Loucy (cell line): ENCODE measurements at regions not wholly inside any gene's neighbourhood (a gene's known extent, or its start where the extent isn't known, plus 50 kb on each side); places are given as distances from the start of the nearest gene placed in this dataset.

Source experiments
- EZH2phosphoT487 ChIP-seq: fragments of 200-600 bp; IDR thresholded peaks from 2 replicates; pipeline ENCODE4 v1.6.1; 2018; ENCODE audit warnings: antibody characterized with exemption, mild to moderate bottlenecking, moderate library complexity, borderline replicate concordance
- TF ChIP-seq, protein P1 (sequence below): fragments of 200-600 bp; sonication (generic); conservative IDR thresholded peaks from 2 replicates; pipeline ENCODE4 v1.5.1; 2014; ENCODE audit warnings: mild to moderate bottlenecking, antibody characterized with exemption, low read length

DNA sequence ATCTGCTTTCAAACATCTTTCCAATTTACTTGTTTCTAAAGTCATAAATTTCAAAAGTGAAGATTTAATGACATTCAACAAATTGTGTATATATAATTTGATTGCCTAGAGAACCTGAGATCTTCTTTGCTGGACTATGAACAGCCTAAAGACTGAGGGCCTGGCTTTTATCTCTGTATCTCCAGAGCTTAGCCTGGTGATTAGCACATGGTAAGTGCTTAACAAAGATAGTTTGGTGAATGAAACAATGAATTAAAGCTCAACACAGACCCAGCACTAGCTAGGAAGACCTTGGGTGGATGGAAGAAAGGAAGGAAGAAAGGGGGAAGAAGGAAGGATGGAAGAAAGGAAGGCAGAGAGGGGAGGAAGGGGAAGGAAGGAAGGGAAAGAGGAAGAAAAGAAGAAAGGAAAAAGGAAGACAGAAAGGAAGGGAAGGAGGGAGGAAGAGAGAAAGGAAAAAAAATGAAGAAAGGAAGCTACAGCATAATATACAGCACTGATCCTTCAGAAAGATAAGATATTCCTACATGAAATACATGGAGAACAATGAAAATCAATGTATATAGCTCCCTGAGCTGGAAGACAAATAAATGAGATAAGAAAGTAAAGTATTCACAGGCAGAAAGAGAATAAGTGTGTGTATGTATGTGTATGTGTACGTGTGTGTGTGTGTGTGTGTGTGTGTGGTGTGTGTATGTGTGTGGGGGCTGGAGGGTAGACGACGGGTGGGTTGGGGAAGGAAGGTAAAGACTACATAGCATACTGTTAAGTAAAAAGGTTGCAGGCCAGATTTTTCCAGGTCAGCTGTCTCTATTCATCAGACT lies 318.2 kb downstream of the TNS1 start:
- TF ChIP-seq, protein P1, sequence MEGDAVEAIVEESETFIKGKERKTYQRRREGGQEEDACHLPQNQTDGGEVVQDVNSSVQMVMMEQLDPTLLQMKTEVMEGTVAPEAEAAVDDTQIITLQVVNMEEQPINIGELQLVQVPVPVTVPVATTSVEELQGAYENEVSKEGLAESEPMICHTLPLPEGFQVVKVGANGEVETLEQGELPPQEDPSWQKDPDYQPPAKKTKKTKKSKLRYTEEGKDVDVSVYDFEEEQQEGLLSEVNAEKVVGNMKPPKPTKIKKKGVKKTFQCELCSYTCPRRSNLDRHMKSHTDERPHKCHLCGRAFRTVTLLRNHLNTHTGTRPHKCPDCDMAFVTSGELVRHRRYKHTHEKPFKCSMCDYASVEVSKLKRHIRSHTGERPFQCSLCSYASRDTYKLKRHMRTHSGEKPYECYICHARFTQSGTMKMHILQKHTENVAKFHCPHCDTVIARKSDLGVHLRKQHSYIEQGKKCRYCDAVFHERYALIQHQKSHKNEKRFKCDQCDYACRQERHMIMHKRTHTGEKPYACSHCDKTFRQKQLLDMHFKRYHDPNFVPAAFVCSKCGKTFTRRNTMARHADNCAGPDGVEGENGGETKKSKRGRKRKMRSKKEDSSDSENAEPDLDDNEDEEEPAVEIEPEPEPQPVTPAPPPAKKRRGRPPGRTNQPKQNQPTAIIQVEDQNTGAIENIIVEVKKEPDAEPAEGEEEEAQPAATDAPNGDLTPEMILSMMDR, result no peak
- no peak for TF ChIP-seq EZH2phosphoT487
